NT2/D1 (cell line): ENCODE measurements at regions not wholly inside any gene's neighbourhood (a gene's known extent, or its start where the extent isn't known, plus 50 kb on each side); places are given as distances from the start of the nearest gene placed in this dataset.

ENCODE experiments used
- DNase-seq: peaks from one replicate; pipeline ENCODE4 v3.0.0-alpha.2; 2011; ENCODE audit warnings: low read depth, low spot score
- H3K27me3 ChIP-seq: 2 replicates; pipeline ENCODE4 v1.6.0; 2011; ENCODE audit warnings: mild to moderate bottlenecking; ENCODE audit not compliant: insufficient read length, insufficient read depth
- H3K36me3 ChIP-seq: 2 replicates; pipeline ENCODE4 v1.6.1; 2011; ENCODE audit warnings: mild to moderate bottlenecking, low read length, mixed read lengths; ENCODE audit not compliant: insufficient read depth, insufficient read length
- H3K4me1 ChIP-seq: 2 replicates; pipeline ENCODE4 v1.5.1; 2011; ENCODE audit not compliant: insufficient read depth, insufficient read length
- H3K4me3 ChIP-seq: 2 replicates; pipeline ENCODE4 v1.5.1; 2011; ENCODE audit warnings: low read depth; ENCODE audit not compliant: insufficient read length
- H3K9ac ChIP-seq: 2 replicates; pipeline ENCODE4 v1.6.0; 2011; ENCODE audit warnings: low read depth; ENCODE audit not compliant: insufficient read length
- H3K9me3 ChIP-seq: 2 replicates; pipeline ENCODE4 v1.5.1; 2011; ENCODE audit warnings: mild to moderate bottlenecking, low read length; ENCODE audit not compliant: insufficient read depth
- SUZ12 ChIP-seq: IDR thresholded peaks from 2 replicates; pipeline ENCODE4 v1.6.1; 2011; ENCODE audit not compliant: insufficient read length, insufficient read depth; ENCODE audit errors: extremely low read depth
- YY1 ChIP-seq: IDR thresholded peaks from 2 replicates; pipeline ENCODE4 v1.6.1; 2011; ENCODE audit not compliant: insufficient read length, insufficient read depth
- ZNF274 ChIP-seq: IDR thresholded peaks from 2 replicates; pipeline ENCODE4 v1.6.1; 2011; ENCODE audit warnings: mild to moderate bottlenecking, low read depth, low read length

DNA sequence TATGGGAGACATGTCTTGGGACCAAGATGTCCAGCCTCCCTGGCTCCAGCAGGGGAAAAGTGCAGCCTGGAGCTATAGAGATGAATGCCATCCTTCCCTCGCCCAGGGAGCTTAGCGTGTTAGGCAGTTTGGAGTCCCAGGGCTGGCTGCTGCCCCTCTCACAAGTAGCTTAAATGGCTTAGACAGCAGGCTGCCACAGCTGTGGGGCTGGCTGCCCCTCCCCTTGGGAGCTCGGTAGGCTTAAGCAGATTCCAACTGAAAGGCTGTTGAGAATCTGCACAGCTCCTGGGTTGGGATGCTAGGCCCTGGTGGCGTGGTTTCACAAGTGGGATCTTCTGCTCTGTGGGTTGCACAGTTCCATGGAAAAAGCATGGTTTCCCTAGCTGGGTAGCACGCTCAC is 940.5 kb upstream of the DDX18 start:
- no peaks in the 10 kb centered on the region for H3K4me1 ChIP-seq
- H3K4me3 ChIP-seq, result no peak overlapping the region
- no peaks in the 10 kb centered on the region for H3K9me3 ChIP-seq
- no peaks in the 10 kb centered on the region for H3K36me3 ChIP-seq
- no peak for DNase-seq
- TF ChIP-seq YY1 (no peak), SUZ12 (no peak), ZNF274 (no peak)
- H3K27me3 ChIP-seq, result no peaks in the 10 kb centered on the region
- no peak overlapping the region for H3K9ac ChIP-seq

DNA sequence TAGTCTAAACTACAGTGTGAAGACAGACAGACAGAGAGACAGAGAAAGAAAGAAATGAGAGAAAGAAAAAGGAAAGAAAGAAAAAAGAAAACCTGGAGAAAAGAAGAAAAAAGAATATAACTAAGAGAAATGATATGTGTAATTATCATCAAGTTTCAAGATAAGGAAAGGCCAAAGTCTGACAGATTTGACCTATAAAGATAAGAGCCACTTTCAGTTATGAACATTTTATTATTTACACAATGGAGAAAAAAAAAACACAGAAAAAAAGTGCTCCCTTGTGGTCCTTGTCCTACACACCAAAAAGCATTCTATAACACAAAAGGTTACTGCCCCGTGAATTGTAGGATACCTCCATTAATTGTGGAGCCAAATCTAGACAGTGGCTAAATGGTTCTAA is 937.2 kb upstream of the DDX18 start:
- no peaks in the 10 kb centered on the region for H3K4me1 ChIP-seq
- TF ChIP-seq YY1 (no peak), SUZ12 (no peak)
- H3K9ac ChIP-seq, result no peak overlapping the region
- H3K9me3 ChIP-seq, result no peaks in the 10 kb centered on the region
- H3K27me3 ChIP-seq, result no peaks in the 10 kb centered on the region
- H3K36me3 ChIP-seq, result no peaks in the 10 kb centered on the region
- no peak for DNase-seq
- H3K4me3 ChIP-seq, result no peak overlapping the region

GRCh38 chr2:116877944-116878343 is 936.5 kb upstream of the DDX18 start:
- TF ChIP-seq ZNF274, result no peak
- no peak for TF ChIP-seq SUZ12
- no peak for TF ChIP-seq YY1
- H3K4me3 ChIP-seq, result no peak overlapping the region
- DNase-seq, result no peak
- H3K27me3 ChIP-seq, result no peaks in the 10 kb centered on the region
- H3K9ac ChIP-seq, result no peak overlapping the region
- no peaks in the 10 kb centered on the region for H3K4me1 ChIP-seq
- no peaks in the 10 kb centered on the region for H3K36me3 ChIP-seq
- H3K9me3 ChIP-seq, result no peaks in the 10 kb centered on the region

DNA sequence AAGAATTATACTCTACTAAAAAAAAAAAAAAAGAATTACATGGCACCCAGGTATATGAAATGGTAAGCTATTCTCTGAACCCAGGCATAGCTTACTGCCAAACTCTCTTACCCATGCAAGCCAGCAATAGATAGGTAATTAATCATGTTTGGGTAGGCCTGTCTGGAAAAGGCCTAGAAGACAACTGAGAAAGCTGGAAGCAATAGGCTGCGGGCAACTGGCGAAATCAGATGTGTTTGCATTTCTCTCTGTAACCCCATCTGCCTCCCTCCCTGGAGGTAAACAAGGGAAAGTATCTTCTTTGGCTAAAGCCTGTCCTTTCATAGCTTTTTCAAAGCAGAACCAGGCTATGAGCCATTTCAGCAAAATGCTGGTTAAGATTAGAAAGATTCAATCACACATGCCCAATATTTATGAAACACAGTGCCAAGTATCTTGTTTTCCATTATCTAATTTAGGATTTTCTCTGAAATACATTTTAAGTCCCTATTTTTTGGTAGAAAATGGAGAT is 934.8 kb upstream of the DDX18 start:
- no peak overlapping the region for H3K9ac ChIP-seq
- DNase-seq, result no peak
- H3K27me3 ChIP-seq, result no peaks in the 10 kb centered on the region
- H3K4me1 ChIP-seq, result no peaks in the 10 kb centered on the region
- no peaks in the 10 kb centered on the region for H3K9me3 ChIP-seq
- no peaks in the 10 kb centered on the region for H3K36me3 ChIP-seq
- H3K4me3 ChIP-seq, result no peak overlapping the region
- TF ChIP-seq SUZ12 (no peak), YY1 (no peak), ZNF274 (no peak)

- no peak overlapping the region for H3K4me3 ChIP-seq
These were observed 923.3 kb upstream of the DDX18 start for GRCh38 chr2:116891191-116891590.

GRCh38 chr2:116911540-116911939 is 903.0 kb upstream of the DDX18 start:
- Histone ChIP-seq H3K4me3 (no peak overlapping the region), H3K9ac (no peak overlapping the region), H3K36me3 (no peaks in the 10 kb centered on the region), H3K27me3 (no peaks in the 10 kb centered on the region), H3K4me1 (no peaks in the 10 kb centered on the region), H3K9me3 (no peaks in the 10 kb centered on the region)
- no peak for DNase-seq
- TF ChIP-seq YY1 (no peak), ZNF274 (no peak), SUZ12 (no peak)

More at GRCh38 chr2:116891191-116891590, 923.3 kb upstream of the DDX18 start:
- no peak overlapping the region for H3K9ac ChIP-seq
- H3K36me3 ChIP-seq, result no peaks in the 10 kb centered on the region
- TF ChIP-seq SUZ12 (no peak), ZNF274 (no peak), YY1 (no peak)
- peaks cover 16% of the 10 kb centered on the region; the same call in 1 of the 2 replicates for H3K9me3 ChIP-seq
- no peaks in the 10 kb centered on the region for H3K27me3 ChIP-seq
- DNase-seq, result no peak
- no peaks in the 10 kb centered on the region for H3K4me1 ChIP-seq

DNA sequence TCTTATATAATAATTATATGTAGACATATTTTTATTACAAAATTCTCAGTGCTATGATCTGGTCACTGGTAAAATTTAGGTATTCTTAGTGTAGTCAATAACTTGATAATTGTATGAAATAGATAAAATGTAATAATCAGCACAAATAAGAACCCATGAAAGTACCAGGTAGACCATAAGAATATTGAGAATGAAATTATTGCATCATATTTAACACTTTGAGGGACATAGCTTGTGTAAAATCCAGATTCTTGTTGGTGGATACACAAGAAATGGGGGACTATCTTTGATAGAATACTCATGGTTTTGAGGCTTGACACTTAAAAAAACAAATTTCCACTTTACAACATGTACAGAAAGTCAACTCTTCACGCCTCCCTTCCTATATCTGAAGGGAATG is 898.8 kb upstream of the DDX18 start:
- Histone ChIP-seq H3K9ac (no peak overlapping the region), H3K4me1 (no peaks in the 10 kb centered on the region), H3K36me3 (no peaks in the 10 kb centered on the region), H3K4me3 (no peak overlapping the region), H3K9me3 (no peaks in the 10 kb centered on the region), H3K27me3 (no peaks in the 10 kb centered on the region)
- no peak for DNase-seq
- TF ChIP-seq SUZ12, result no peak
- no peak for TF ChIP-seq ZNF274
- TF ChIP-seq YY1, result no peak

DNA sequence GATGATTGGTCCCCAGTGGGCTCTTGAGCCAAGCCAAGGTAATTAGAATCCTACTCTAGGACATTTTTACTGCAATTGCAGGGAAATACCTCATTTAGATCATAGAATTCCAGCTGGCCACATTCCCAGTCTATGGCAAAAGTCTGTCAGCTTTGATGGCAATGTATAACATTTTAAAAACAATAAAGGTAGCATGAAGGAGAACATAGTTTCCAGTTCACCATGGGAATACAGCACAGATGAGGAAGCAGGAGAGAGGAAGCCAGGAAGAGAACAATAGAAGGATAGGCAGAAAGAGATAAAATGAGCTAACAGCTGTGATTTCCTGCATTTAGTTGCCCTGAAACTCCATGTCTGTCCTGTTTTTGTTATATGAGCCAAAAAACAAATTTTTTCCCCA is 897.3 kb upstream of the DDX18 start:
- H3K36me3 ChIP-seq, result no peaks in the 10 kb centered on the region
- H3K4me1 ChIP-seq, result no peaks in the 10 kb centered on the region
- no peak for DNase-seq
- TF ChIP-seq YY1, result no peak
- no peak for TF ChIP-seq ZNF274
- TF ChIP-seq SUZ12, result no peak
- no peaks in the 10 kb centered on the region for H3K27me3 ChIP-seq
- no peak overlapping the region for H3K9ac ChIP-seq
- H3K9me3 ChIP-seq, result no peaks in the 10 kb centered on the region
- H3K4me3 ChIP-seq, result no peak overlapping the region
